ENCODE measurements at regions not wholly inside any gene's neighbourhood (a gene's known extent, or its start where the extent isn't known, plus 50 kb on each side); places are given as distances from the start of the nearest gene placed in this dataset.

DNA sequence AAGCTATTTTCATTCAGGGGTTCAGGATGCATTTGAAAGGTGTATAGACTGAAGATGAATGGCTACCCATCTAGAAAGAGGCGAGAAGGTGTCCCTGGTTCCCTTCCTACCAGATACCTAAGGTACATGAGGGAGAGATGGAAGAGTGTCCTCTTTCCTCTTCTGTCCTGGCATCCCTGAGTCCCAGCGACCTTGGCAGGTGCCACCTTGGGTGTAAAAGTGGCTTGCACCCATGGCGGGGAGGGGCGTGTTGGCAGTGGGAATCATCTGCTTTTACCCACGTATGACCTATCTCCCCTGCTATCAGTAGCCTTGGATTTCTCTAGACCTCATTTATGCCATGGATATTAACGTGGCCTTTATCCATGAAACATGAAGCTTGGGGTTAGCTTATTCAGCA lies 1126.1 kb downstream of the KCNT2 start:
- TF ChIP-seq, protein P1, sequence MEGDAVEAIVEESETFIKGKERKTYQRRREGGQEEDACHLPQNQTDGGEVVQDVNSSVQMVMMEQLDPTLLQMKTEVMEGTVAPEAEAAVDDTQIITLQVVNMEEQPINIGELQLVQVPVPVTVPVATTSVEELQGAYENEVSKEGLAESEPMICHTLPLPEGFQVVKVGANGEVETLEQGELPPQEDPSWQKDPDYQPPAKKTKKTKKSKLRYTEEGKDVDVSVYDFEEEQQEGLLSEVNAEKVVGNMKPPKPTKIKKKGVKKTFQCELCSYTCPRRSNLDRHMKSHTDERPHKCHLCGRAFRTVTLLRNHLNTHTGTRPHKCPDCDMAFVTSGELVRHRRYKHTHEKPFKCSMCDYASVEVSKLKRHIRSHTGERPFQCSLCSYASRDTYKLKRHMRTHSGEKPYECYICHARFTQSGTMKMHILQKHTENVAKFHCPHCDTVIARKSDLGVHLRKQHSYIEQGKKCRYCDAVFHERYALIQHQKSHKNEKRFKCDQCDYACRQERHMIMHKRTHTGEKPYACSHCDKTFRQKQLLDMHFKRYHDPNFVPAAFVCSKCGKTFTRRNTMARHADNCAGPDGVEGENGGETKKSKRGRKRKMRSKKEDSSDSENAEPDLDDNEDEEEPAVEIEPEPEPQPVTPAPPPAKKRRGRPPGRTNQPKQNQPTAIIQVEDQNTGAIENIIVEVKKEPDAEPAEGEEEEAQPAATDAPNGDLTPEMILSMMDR (IDR thresholded peaks at IDR 0.05) = no peak
- no peak for TF ChIP-seq POLR2A (IDR thresholded peaks at IDR 0.05)
